ENCODE measurements at regions not wholly inside any gene's neighbourhood (a gene's known extent, or its start where the extent isn't known, plus 50 kb on each side); places are given as distances from the start of the nearest gene placed in this dataset.

DNA sequence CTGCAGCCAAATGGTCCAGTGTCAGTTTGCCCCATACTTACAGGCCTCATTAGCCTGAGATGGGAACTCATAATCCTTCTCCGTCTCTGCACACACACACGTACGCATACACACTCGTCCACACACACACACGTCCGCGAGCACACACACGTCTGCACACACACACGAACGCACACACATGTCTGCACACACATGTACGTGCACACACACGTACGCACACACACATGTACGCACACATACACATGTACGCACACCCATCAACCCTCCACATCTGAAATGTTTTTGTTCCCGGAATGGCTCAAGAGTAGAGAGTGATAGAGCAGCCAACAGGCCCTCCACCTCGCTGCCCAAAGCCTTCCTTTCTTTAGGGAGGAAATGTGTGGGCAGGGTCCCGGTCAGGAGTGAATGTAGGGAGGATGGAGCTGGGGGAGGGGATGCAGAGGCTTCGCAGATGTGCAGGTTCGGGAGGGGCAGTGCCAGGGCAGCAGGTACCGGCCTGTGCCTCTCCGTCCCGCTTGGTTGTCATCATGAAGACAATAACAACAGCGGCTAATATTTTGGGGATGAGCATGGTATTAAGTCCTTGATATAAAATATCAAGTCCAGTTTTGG, 52.7 kb downstream of the PTGR3 start:
- ATAC-seq = no peak
- peaks cover 3 to 4% of the 10 kb centered on the region in 2 donors for H3K4me1 Mint-ChIP-seq
- no peak overlapping the region for H3K27ac Mint-ChIP-seq

DNA sequence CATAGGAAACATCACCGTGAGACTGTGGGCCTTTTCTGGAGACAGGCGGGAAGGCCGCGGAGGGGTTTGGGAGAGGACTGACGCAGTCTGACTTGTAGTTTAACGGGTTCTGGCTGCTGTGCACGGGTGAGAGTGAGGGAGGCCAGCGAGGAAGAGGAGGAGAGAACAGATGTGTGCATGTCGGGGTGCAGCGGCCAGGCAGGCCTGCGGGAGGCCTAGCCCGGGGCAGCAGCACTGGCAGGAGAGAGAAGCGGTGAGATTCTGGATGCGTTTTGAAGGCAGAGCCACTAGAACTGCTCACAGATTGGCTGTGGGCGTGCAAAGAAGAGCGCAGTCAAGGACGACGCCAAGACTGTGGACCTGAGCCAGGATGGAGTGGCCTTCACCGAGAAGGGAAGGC, 53.9 kb downstream of the PTGR3 start:
- Histone ChIP-seq H3K36me3 (ENCODE audit: control insufficient read depth, insufficient read depth, low read length) (no peaks in the 10 kb centered on the region), H3K27ac (ENCODE audit: low read length) (no peak overlapping the region), H3K4me1 (ENCODE audit: control insufficient read depth, insufficient read depth, low read length) (no peaks in the 10 kb centered on the region), H3K9me3 (ENCODE audit: control insufficient read depth, insufficient read depth, low read length) (no peaks in the 10 kb centered on the region), H3K27me3 (ENCODE audit: control insufficient read depth, insufficient read depth, low read length) (no peaks in the 10 kb centered on the region), H3K4me3 (ENCODE audit: low read length) (no peak overlapping the region)
- Mint-ChIP-seq H3K27ac (no peak overlapping the region), H3K27me3 (ENCODE audit: low read depth in 2 of 2) (peaks cover 20 to 33% of the 10 kb centered on the region in 2 donors), H3K9me3 (peaks cover 2 to 3% of the 10 kb centered on the region in 2 donors), H3K4me3 (no peak overlapping the region), H3K4me1 (no peaks in the 10 kb centered on the region), H3K36me3 (peaks cover 14% of the 10 kb centered on the region)
- WGBS (ENCODE audit: insufficient coverage) = 95% methylated on average over 19 of the region's 19 CpGs
- intact Hi-C loops (cut with micrococcal nuclease) = no loop called here
- DNase-seq (no peak), ATAC-seq (no peak)
- TF ChIP-seq, protein P1, sequence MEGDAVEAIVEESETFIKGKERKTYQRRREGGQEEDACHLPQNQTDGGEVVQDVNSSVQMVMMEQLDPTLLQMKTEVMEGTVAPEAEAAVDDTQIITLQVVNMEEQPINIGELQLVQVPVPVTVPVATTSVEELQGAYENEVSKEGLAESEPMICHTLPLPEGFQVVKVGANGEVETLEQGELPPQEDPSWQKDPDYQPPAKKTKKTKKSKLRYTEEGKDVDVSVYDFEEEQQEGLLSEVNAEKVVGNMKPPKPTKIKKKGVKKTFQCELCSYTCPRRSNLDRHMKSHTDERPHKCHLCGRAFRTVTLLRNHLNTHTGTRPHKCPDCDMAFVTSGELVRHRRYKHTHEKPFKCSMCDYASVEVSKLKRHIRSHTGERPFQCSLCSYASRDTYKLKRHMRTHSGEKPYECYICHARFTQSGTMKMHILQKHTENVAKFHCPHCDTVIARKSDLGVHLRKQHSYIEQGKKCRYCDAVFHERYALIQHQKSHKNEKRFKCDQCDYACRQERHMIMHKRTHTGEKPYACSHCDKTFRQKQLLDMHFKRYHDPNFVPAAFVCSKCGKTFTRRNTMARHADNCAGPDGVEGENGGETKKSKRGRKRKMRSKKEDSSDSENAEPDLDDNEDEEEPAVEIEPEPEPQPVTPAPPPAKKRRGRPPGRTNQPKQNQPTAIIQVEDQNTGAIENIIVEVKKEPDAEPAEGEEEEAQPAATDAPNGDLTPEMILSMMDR (IDR thresholded peaks at IDR 0.05) = no peak

More for the DNA sequence above, 52.7 kb downstream of the PTGR3 start:
- TF ChIP-seq, protein P1 (IDR thresholded peaks at IDR 0.05) = no peak
- no peaks in the 10 kb centered on the region for H3K36me3 ChIP-seq (ENCODE audit: control insufficient read depth, insufficient read depth, low read length)
- Mint-ChIP-seq H3K27me3 (ENCODE audit: low read depth in 2 of 2) (peaks cover 18 to 28% of the 10 kb centered on the region in 2 donors), H3K9me3 (peaks cover 2 to 3% of the 10 kb centered on the region in 2 donors), H3K4me3 (no peak overlapping the region), H3K36me3 (peaks cover 14% of the 10 kb centered on the region)
- H3K27ac ChIP-seq (ENCODE audit: low read length) = no peak overlapping the region
- no peak overlapping the region for H3K4me3 ChIP-seq (ENCODE audit: low read length)
- intact Hi-C loops (cut with micrococcal nuclease) = no loop called here
- DNase-seq = no peak
- 95% methylated on average over 24 of the region's 24 CpGs for WGBS (ENCODE audit: insufficient coverage)
- H3K27me3 ChIP-seq (ENCODE audit: control insufficient read depth, insufficient read depth, low read length) = no peaks in the 10 kb centered on the region
- H3K4me1 ChIP-seq (ENCODE audit: control insufficient read depth, insufficient read depth, low read length) = no peaks in the 10 kb centered on the region
- no peaks in the 10 kb centered on the region for H3K9me3 ChIP-seq (ENCODE audit: control insufficient read depth, insufficient read depth, low read length)

DNA sequence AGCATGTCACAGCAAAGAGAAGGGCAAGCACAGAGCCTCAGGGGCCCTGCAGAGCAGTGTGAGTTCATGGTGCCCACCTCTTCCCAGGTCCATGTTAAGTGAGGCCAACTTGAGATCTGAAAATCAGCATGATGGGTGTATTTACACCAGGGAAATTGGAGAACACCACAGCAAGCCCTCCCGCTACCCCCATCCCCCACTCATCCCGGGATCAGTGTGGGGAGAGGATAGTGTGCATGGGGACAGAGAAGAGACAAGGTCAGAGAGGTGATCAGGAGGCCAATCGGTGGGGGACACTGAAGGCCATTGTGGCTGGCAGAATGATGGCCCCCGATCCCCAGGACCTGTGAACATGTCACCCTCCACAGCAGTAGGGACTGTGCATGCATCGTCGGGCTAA, 54.7 kb downstream of the PTGR3 start:
- H3K27me3 ChIP-seq (ENCODE audit: control insufficient read depth, insufficient read depth, low read length) = no peaks in the 10 kb centered on the region
- no peak for DNase-seq
- Mint-ChIP-seq H3K9me3 (peaks cover 2 to 3% of the 10 kb centered on the region in 2 donors), H3K36me3 (peaks cover 14% of the 10 kb centered on the region), H3K27me3 (ENCODE audit: low read depth in 2 of 2) (peaks cover 21 to 29% of the 10 kb centered on the region in 2 donors), H3K4me1 (no peaks in the 10 kb centered on the region), H3K4me3 (no peak overlapping the region), H3K27ac (no peak overlapping the region)
- no peaks in the 10 kb centered on the region for H3K4me1 ChIP-seq (ENCODE audit: control insufficient read depth, insufficient read depth, low read length)
- TF ChIP-seq, protein P1 (IDR thresholded peaks at IDR 0.05) = no peak
- intact Hi-C loops (cut with micrococcal nuclease) = no loop called here
- no peak overlapping the region for H3K4me3 ChIP-seq (ENCODE audit: low read length)
- ATAC-seq = no peak
- H3K27ac ChIP-seq (ENCODE audit: low read length) = no peak overlapping the region
- no peaks in the 10 kb centered on the region for H3K36me3 ChIP-seq (ENCODE audit: control insufficient read depth, insufficient read depth, low read length)
- no peaks in the 10 kb centered on the region for H3K9me3 ChIP-seq (ENCODE audit: control insufficient read depth, insufficient read depth, low read length)
- WGBS (ENCODE audit: insufficient coverage) = 95% methylated on average over 4 of the region's 6 CpGs

DNA sequence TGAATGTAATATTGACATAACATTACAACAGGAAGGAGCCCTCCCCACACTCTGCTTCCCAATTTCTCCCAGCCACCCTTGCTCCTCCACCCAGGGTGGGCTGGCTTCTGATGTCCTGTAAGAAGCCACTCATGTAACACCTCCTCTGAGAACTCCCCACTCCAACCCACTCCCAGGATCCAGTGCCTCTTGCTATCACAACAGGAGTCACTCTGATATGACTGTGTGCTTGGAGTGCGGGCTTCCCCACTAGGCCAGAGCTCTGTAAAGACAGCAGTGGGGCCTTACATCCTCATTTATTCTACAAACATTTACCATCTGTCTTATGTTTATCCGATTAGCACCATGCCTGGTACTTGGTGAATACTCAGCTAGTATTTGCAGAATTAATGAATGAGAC, 65.1 kb downstream of the PTGR3 start:
- Mint-ChIP-seq H3K4me3 (no peak overlapping the region), H3K36me3 (peaks cover 14% of the 10 kb centered on the region), H3K27ac (no peak overlapping the region), H3K9me3 (peaks cover 2 to 6% of the 10 kb centered on the region in 2 donors), H3K27me3 (ENCODE audit: low read depth in 2 of 2) (peaks cover 10 to 29% of the 10 kb centered on the region in 2 donors), H3K4me1 (no peaks in the 10 kb centered on the region)
- H3K4me3 ChIP-seq (ENCODE audit: low read length) = no peak overlapping the region
- no peaks in the 10 kb centered on the region for H3K27me3 ChIP-seq (ENCODE audit: control insufficient read depth, insufficient read depth, low read length)
- WGBS (ENCODE audit: insufficient coverage) = 100% methylated on average over 1 of the region's 2 CpGs
- no peaks in the 10 kb centered on the region for H3K4me1 ChIP-seq (ENCODE audit: control insufficient read depth, insufficient read depth, low read length)
- DNase-seq (no peak), ATAC-seq (no peak)
- TF ChIP-seq, protein P1 (IDR thresholded peaks at IDR 0.05) = no peak
- no peak overlapping the region for H3K27ac ChIP-seq (ENCODE audit: low read length)
- no peaks in the 10 kb centered on the region for H3K36me3 ChIP-seq (ENCODE audit: control insufficient read depth, insufficient read depth, low read length)
- H3K9me3 ChIP-seq (ENCODE audit: control insufficient read depth, insufficient read depth, low read length) = no peaks in the 10 kb centered on the region
- intact Hi-C loops (cut with micrococcal nuclease) = no loop called here

All from natural killer cell (primary cell).